ENCODE measurements at regions not wholly inside any gene's neighbourhood (a gene's known extent, or its start where the extent isn't known, plus 50 kb on each side); places are given as distances from the start of the nearest gene placed in this dataset.

DNA sequence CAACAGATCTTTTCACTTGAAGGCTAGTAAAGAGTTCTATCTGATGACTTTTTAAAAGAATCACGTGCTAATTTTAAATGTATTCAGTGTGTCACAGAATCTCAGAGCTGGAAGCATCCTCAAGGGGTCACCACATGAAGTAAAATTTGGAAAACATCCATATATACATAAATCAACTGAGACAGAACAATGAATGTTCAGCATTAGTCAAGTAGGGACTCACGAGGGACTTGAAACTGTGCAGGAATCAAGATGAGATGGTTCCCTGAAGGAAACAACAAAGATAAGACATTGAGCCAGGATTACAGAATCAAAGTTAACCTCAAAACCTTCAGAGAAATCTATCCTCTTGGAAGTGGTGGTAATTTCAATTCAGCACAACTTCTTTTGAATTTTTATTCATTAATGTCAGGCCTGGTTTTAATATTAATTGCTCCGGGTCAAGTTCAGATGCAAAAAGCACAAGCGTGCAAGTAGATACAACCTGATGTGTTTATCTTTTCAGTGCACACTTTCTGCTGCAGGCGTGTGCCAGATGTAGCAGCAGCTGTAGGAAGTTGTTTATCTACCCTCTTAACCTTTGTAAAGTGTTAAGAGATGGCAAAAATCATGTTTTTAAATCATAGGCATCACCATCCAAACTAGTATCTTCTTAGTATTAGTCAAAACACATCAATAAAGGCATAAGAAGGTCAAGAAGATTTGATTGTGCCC, 87.7 kb upstream of the SRD5A3 start:
- Histone ChIP-seq H3K27me3 (ENCODE audit: control insufficient read depth, extremely low read depth, insufficient read depth, low read length) (no peaks in the 10 kb centered on the region), H3K79me2 (ENCODE audit: control insufficient read depth, insufficient read depth, low read length) (no peaks in the 10 kb centered on the region), H3K36me3 (ENCODE audit: control insufficient read depth in 2 of 2, extremely low read depth in 1 of 2, insufficient read depth in 2 of 2, low read length in 2 of 2) (no peaks in the 10 kb centered on the region), H3K9ac (ENCODE audit: control insufficient read depth, extremely low read depth, insufficient read depth, low read length) (no peak overlapping the region), H3K9me1 (ENCODE audit: control insufficient read depth, extremely low read depth, insufficient read depth, low read length) (no peaks in the 10 kb centered on the region), H3K4me1 (ENCODE audit: control insufficient read depth, extremely low read depth, insufficient read depth, low read length) (no peaks in the 10 kb centered on the region), H3K9me3 (ENCODE audit: control insufficient read depth, low read depth, low read length) (no peaks in the 10 kb centered on the region), H4K20me1 (ENCODE audit: control insufficient read depth, extremely low read depth, insufficient read depth, low read length) (no peaks in the 10 kb centered on the region), H3K4me2 (ENCODE audit: control insufficient read depth, extremely low read depth, insufficient read depth, low read depth, low read length) (no peak overlapping the region), H3K4me3 (ENCODE audit: control insufficient read depth in 2 of 3, extremely low read depth in 1 of 3, insufficient read depth in 2 of 3, low read depth in 1 of 3, low read length in 3 of 3) (no peak overlapping the region), H3K27ac (ENCODE audit: control insufficient read depth, insufficient read depth, low read length) (no peak overlapping the region), H2AFZ (ENCODE audit: control insufficient read depth, low read length) (no peak overlapping the region)
- DNase-seq (ENCODE audit: low read depth, low spot score), result no peak
- dilution Hi-C loops (cut with MboI; ENCODE audit: extremely low pct_ligation_motif_present, low sequenced_read_pairs), result no loop called here
- TF ChIP-seq EZH2 (IDR thresholded peaks at IDR 0.05; ENCODE audit: low read length), result no peak
- TF ChIP-seq, protein P1, sequence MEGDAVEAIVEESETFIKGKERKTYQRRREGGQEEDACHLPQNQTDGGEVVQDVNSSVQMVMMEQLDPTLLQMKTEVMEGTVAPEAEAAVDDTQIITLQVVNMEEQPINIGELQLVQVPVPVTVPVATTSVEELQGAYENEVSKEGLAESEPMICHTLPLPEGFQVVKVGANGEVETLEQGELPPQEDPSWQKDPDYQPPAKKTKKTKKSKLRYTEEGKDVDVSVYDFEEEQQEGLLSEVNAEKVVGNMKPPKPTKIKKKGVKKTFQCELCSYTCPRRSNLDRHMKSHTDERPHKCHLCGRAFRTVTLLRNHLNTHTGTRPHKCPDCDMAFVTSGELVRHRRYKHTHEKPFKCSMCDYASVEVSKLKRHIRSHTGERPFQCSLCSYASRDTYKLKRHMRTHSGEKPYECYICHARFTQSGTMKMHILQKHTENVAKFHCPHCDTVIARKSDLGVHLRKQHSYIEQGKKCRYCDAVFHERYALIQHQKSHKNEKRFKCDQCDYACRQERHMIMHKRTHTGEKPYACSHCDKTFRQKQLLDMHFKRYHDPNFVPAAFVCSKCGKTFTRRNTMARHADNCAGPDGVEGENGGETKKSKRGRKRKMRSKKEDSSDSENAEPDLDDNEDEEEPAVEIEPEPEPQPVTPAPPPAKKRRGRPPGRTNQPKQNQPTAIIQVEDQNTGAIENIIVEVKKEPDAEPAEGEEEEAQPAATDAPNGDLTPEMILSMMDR (optimal IDR thresholded peaks at IDR 0.05 in 1 of 3, IDR thresholded peaks at IDR 0.05 in 1 of 3, conservative IDR thresholded peaks at IDR 0.05 in 1 of 3; ENCODE audit: extremely low read depth in 1 of 3, insufficient read depth in 2 of 3, low read length in 3 of 3), result no peak
- FAIRE-seq, result no peak

DNA sequence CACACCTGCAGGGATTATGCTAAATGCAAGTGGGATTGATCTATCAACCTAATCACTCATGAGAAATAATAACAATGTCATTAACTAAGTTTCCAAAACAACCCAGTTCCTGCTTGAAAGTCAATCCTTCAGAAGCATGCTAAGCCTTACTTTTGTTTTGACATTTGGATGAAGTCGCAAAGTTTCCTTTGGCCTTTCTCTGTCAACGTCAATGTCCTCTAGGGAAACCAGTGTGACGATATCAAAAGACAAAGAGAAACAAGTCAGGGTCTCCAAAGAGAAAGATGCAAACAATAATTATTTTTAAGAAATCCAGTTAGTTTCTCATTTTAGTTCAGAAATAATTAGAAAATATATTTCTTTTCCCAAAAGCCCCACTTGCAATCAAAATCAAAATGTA, 86.7 kb upstream of the SRD5A3 start:
- Histone ChIP-seq H2AFZ (ENCODE audit: control insufficient read depth, low read length) (no peak overlapping the region), H3K27ac (ENCODE audit: control insufficient read depth, insufficient read depth, low read length) (no peak overlapping the region), H3K9ac (ENCODE audit: control insufficient read depth, extremely low read depth, insufficient read depth, low read length) (no peak overlapping the region), H3K4me3 (ENCODE audit: control insufficient read depth in 2 of 3, extremely low read depth in 1 of 3, insufficient read depth in 2 of 3, low read depth in 1 of 3, low read length in 3 of 3) (no peak overlapping the region), H3K79me2 (ENCODE audit: control insufficient read depth, insufficient read depth, low read length) (no peaks in the 10 kb centered on the region), H4K20me1 (ENCODE audit: control insufficient read depth, extremely low read depth, insufficient read depth, low read length) (no peaks in the 10 kb centered on the region), H3K9me3 (ENCODE audit: control insufficient read depth, low read depth, low read length) (no peaks in the 10 kb centered on the region), H3K4me2 (ENCODE audit: control insufficient read depth, extremely low read depth, insufficient read depth, low read depth, low read length) (no peak overlapping the region), H3K4me1 (ENCODE audit: control insufficient read depth, extremely low read depth, insufficient read depth, low read length) (no peaks in the 10 kb centered on the region), H3K27me3 (ENCODE audit: control insufficient read depth, extremely low read depth, insufficient read depth, low read length) (no peaks in the 10 kb centered on the region), H3K36me3 (ENCODE audit: control insufficient read depth in 2 of 2, extremely low read depth in 1 of 2, insufficient read depth in 2 of 2, low read length in 2 of 2) (no peaks in the 10 kb centered on the region), H3K9me1 (ENCODE audit: control insufficient read depth, extremely low read depth, insufficient read depth, low read length) (no peaks in the 10 kb centered on the region)
- no peak for FAIRE-seq
- TF ChIP-seq, protein P1 (optimal IDR thresholded peaks at IDR 0.05 in 1 of 3, IDR thresholded peaks at IDR 0.05 in 1 of 3, conservative IDR thresholded peaks at IDR 0.05 in 1 of 3; ENCODE audit: extremely low read depth in 1 of 3, insufficient read depth in 2 of 3, low read length in 3 of 3), result no peak
- TF ChIP-seq EZH2 (IDR thresholded peaks at IDR 0.05; ENCODE audit: low read length), result no peak
- dilution Hi-C loops (cut with MboI; ENCODE audit: extremely low pct_ligation_motif_present, low sequenced_read_pairs), result no loop called here
- no peak for DNase-seq (ENCODE audit: low read depth, low spot score)

All from keratinocyte (primary cell).